ENCODE measurements at regions not wholly inside any gene's neighbourhood (a gene's known extent, or its start where the extent isn't known, plus 50 kb on each side); places are given as distances from the start of the nearest gene placed in this dataset.
"Not testable (repeated sequence)": the region's sequence is repeated elsewhere in the genome, so short reads cannot be mapped to it uniquely, and the experiment has no call there.

DNA sequence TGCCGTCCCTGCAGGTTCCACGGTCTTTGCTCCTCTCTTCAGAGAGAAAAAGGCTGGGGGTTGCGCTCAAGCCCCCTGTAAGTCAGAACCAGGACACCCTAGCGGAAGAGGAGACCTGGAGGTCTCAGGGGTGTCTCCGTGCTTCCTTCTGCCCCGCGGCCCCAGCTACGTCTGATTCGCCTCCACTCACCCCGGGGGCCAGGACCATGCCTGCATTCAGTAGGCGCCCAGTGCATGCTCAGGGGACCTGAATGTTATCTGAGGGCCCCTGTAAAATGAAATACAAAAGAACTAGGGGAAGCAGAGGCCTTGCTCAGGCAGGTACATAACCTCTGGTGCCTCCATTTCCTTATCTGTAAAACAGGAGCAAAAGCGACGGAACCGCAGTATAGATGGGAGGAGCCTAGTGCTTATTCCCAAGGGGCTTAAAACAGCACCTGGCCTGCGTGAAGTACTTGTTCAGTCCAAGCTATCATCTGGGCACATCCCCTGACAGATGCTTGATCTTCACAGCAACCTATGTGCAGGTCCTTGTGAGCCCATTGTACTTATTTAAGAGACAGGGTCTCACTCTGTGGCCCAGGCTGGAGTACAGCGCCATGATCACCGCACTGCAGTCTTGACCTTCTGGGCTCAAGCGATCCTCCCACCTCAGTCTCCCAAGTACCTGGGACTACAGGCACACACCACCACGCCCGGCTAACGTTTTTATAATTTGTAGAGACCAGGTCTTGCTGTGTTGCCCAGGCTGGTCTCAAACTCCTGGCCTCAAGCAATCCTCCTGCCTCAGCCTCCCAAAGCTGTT lies 110.3 kb upstream of the NCOR2 start:
- Histone ChIP-seq H3K4me3 (ENCODE audit: low read depth in 1 of 2, low read length in 2 of 2) (no peak overlapping the region), H3K27ac (ENCODE audit: low read length) (no peak overlapping the region), H3K9me3 (ENCODE audit: control insufficient read depth in 1 of 2, low read length in 2 of 2) (no peaks in the 10 kb centered on the region), H3K36me3 (ENCODE audit: control insufficient read depth in 1 of 2, insufficient read depth in 2 of 2, low read length in 2 of 2) (no peaks in the 10 kb centered on the region), H3K27me3 (ENCODE audit: low read depth, low read length) (no peaks in the 10 kb centered on the region), H3K4me1 (ENCODE audit: control insufficient read depth in 1 of 2, insufficient read depth in 2 of 2, low read length in 2 of 2) (peaks cover 17 to 41% of the 10 kb centered on the region in 2 donors)

GRCh38 chr12:124676714-124677462 lies 109.5 kb upstream of the NCOR2 start:
- peak overlapping the region; percentile 63 for H3K27ac ChIP-seq (ENCODE audit: low read length)
- no peaks in the 10 kb centered on the region for H3K27me3 ChIP-seq (ENCODE audit: low read depth, low read length)
- H3K9me3 ChIP-seq (ENCODE audit: control insufficient read depth in 1 of 2, low read length in 2 of 2) = no peaks in the 10 kb centered on the region
- peaks cover 12 to 32% of the 10 kb centered on the region in 2 donors for H3K4me1 ChIP-seq (ENCODE audit: control insufficient read depth in 1 of 2, insufficient read depth in 2 of 2, low read length in 2 of 2)
- no peak overlapping the region for H3K4me3 ChIP-seq (ENCODE audit: low read depth in 1 of 2, low read length in 2 of 2)
- H3K36me3 ChIP-seq (ENCODE audit: control insufficient read depth in 1 of 2, insufficient read depth in 2 of 2, low read length in 2 of 2) = no peaks in the 10 kb centered on the region

DNA sequence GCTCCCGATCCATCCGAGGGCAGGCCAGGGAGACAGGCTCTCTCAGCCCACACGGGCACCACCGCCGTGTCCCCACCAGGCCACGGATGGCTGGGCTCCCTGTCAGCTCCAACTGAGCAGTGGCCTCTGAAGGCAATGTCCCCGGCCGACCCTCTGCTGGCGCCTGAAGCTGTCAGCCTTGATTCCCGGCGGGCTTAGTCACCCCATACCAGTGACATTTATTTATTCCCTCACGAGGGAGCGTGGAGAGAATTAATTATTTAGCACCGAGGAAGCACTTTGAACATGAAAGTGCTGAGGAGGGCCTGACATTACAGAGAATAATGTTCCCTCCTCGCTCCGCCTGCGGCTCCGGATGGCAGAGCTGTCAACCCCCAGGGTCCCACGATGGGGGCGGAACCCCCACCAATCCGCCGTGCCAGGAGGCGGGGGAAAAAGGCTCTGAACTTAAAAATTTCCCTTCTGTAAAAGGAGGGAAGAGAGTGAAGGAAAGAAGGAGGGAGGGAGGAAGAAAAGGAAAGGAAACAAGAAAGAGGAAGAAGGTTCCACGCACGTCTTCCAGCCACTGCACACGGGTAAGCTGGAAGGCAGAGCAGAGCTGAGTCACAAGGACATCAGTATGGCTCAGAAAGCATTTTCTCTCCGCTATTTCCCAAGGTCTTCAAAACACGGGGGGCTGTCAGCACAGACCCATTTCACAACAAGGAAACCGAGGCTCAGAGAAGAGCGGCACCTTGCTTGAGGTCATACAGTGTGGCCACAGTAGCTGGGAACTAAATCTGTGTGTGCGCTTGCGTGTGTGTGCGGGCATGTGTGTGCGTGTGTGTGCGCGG lies 108.7 kb upstream of the NCOR2 start:
- Histone ChIP-seq H3K9me3 (ENCODE audit: control insufficient read depth in 1 of 2, low read length in 2 of 2) (no peaks in the 10 kb centered on the region), H3K4me3 (ENCODE audit: low read depth in 1 of 2, low read length in 2 of 2) (peak overlapping the region; percentile 26 to 42), H3K27ac (ENCODE audit: low read length) (peak overlapping the region; percentile 63), H3K4me1 (ENCODE audit: control insufficient read depth in 1 of 2, insufficient read depth in 2 of 2, low read length in 2 of 2) (peaks cover 8 to 27% of the 10 kb centered on the region in 2 donors), H3K27me3 (ENCODE audit: low read depth, low read length) (no peaks in the 10 kb centered on the region), H3K36me3 (ENCODE audit: control insufficient read depth in 1 of 2, insufficient read depth in 2 of 2, low read length in 2 of 2) (no peaks in the 10 kb centered on the region)

GRCh38 chr12:124674937-124675336 lies 107.5 kb upstream of the NCOR2 start:
- no peaks in the 10 kb centered on the region for H3K9me3 ChIP-seq (ENCODE audit: control insufficient read depth in 1 of 2, low read length in 2 of 2)
- H3K36me3 ChIP-seq (ENCODE audit: control insufficient read depth in 1 of 2, insufficient read depth in 2 of 2, low read length in 2 of 2) = no peaks in the 10 kb centered on the region
- peaks cover 8 to 20% of the 10 kb centered on the region in 2 donors for H3K4me1 ChIP-seq (ENCODE audit: control insufficient read depth in 1 of 2, insufficient read depth in 2 of 2, low read length in 2 of 2)
- no peaks in the 10 kb centered on the region for H3K27me3 ChIP-seq (ENCODE audit: low read depth, low read length)
- no peak overlapping the region for H3K27ac ChIP-seq (ENCODE audit: low read length)
- no peak overlapping the region for H3K4me3 ChIP-seq (ENCODE audit: low read depth in 1 of 2, low read length in 2 of 2)

GRCh38 chr12:124673801-124674617 lies 106.6 kb upstream of the NCOR2 start:
- Histone ChIP-seq H3K9me3 (ENCODE audit: control insufficient read depth in 1 of 2, low read length in 2 of 2) (no peaks in the 10 kb centered on the region), H3K27ac (ENCODE audit: low read length) (no peak overlapping the region), H3K36me3 (ENCODE audit: control insufficient read depth in 1 of 2, insufficient read depth in 2 of 2, low read length in 2 of 2) (no peaks in the 10 kb centered on the region), H3K4me1 (ENCODE audit: control insufficient read depth in 1 of 2, insufficient read depth in 2 of 2, low read length in 2 of 2) (peaks cover 6 to 10% of the 10 kb centered on the region in 2 donors), H3K4me3 (ENCODE audit: low read depth in 1 of 2, low read length in 2 of 2) (no peak overlapping the region), H3K27me3 (ENCODE audit: low read depth, low read length) (no peaks in the 10 kb centered on the region)

GRCh38 chr12:124669271-124669721 lies 101.9 kb upstream of the NCOR2 start:
- H3K9me3 ChIP-seq (ENCODE audit: control insufficient read depth in 1 of 2, low read length in 2 of 2); H3K27ac ChIP-seq (ENCODE audit: low read length); H3K4me3 ChIP-seq (ENCODE audit: low read depth in 1 of 2, low read length in 2 of 2); H3K27me3 ChIP-seq (ENCODE audit: low read depth, low read length); H3K4me1 ChIP-seq (ENCODE audit: control insufficient read depth in 1 of 2, insufficient read depth in 2 of 2, low read length in 2 of 2); H3K36me3 ChIP-seq (ENCODE audit: control insufficient read depth in 1 of 2, insufficient read depth in 2 of 2, low read length in 2 of 2): not testable (repeated sequence)

DNA sequence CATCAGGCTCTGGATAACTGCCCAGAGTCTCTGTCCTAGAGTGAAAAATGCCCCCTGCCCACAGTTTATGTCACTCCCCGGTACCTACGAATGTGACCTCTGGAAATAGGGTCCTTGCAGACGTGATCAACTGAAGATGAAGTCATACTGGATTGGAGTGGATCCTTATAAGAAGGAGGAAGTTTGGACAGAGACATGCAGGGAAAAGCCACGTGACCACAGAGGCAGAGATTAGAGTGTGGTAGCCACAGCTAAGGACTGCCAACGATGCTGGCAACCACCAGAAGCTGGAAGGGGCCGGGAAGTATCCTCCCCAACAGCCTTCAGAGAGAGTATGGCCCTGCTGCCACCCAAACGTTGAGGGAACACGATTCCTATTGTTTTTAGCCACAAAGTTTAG lies 101.2 kb upstream of the NCOR2 start:
- H3K27ac ChIP-seq (ENCODE audit: low read length) = no peak overlapping the region
- H3K4me1 ChIP-seq (ENCODE audit: control insufficient read depth in 1 of 2, insufficient read depth in 2 of 2, low read length in 2 of 2) = no peaks in the 10 kb centered on the region
- no peaks in the 10 kb centered on the region for H3K27me3 ChIP-seq (ENCODE audit: low read depth, low read length)
- no peak overlapping the region for H3K4me3 ChIP-seq (ENCODE audit: low read depth in 1 of 2, low read length in 2 of 2)
- H3K9me3 ChIP-seq (ENCODE audit: control insufficient read depth in 1 of 2, low read length in 2 of 2) = peaks cover 0 to 9% of the 10 kb centered on the region in 2 donors
- no peaks in the 10 kb centered on the region for H3K36me3 ChIP-seq (ENCODE audit: control insufficient read depth in 1 of 2, insufficient read depth in 2 of 2, low read length in 2 of 2)

DNA sequence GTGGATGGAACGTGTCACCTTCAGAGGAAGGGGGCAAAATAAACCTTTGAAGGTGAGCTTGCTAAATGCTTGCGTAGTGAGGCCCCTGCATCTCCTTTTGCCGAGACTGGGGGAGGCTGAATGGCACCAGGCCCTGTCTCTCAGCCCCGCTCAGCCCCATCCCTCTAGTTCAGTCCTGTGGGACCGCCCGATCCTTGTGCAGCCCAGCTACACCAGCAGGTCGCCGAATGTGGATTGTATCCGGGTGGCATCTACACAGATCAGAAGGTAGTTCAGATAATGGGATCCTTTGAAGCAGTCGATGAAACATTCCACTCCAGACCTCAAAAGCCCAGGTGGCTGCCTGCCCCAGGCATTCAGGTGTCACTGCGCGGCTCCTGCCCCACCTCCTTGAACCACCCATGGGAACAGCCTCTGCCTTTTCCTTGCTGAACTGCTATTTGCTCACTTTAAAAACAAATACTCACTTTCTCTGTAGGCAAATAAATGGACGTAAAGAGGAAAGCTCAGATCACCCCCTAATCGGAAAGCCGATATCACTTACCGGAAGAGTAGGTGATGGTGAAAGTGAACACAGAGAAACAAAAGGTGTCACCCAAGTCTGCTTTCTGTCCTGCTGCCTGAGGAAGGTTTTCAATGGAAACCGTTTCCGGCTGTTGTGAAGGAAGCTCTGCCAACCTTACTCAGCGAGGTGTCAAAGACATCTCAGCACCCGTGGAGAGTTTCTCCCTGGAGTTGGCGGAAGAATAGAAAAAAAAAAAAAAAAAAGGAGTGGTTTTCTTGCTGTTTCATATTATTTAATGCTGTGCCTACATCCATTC lies 100.3 kb upstream of the NCOR2 start:
- H3K36me3 ChIP-seq (ENCODE audit: control insufficient read depth in 1 of 2, insufficient read depth in 2 of 2, low read length in 2 of 2) = no peaks in the 10 kb centered on the region
- H3K4me1 ChIP-seq (ENCODE audit: control insufficient read depth in 1 of 2, insufficient read depth in 2 of 2, low read length in 2 of 2) = no peaks in the 10 kb centered on the region
- H3K27me3 ChIP-seq (ENCODE audit: low read depth, low read length) = no peaks in the 10 kb centered on the region
- H3K27ac ChIP-seq (ENCODE audit: low read length) = no peak overlapping the region
- H3K4me3 ChIP-seq (ENCODE audit: low read depth in 1 of 2, low read length in 2 of 2) = no peak overlapping the region
- peaks cover 0 to 9% of the 10 kb centered on the region in 2 donors for H3K9me3 ChIP-seq (ENCODE audit: control insufficient read depth in 1 of 2, low read length in 2 of 2)

- Histone ChIP-seq H3K27ac (ENCODE audit: low read length) (no peak overlapping the region), H3K9me3 (ENCODE audit: control insufficient read depth in 1 of 2, low read length in 2 of 2) (peaks cover 0 to 9% of the 10 kb centered on the region in 2 donors), H3K27me3 (ENCODE audit: low read depth, low read length) (no peaks in the 10 kb centered on the region), H3K4me1 (ENCODE audit: control insufficient read depth in 1 of 2, insufficient read depth in 2 of 2, low read length in 2 of 2) (no peaks in the 10 kb centered on the region), H3K4me3 (ENCODE audit: low read depth in 1 of 2, low read length in 2 of 2) (no peak overlapping the region), H3K36me3 (ENCODE audit: control insufficient read depth in 1 of 2, insufficient read depth in 2 of 2, low read length in 2 of 2) (no peaks in the 10 kb centered on the region)
These were observed 99.4 kb upstream of the NCOR2 start for GRCh38 chr12:124666722-124667259.

GRCh38 chr12:124665511-124665910 lies 98.1 kb upstream of the NCOR2 start:
- Histone ChIP-seq H3K4me1 (ENCODE audit: control insufficient read depth in 1 of 2, insufficient read depth in 2 of 2, low read length in 2 of 2) (no peaks in the 10 kb centered on the region), H3K9me3 (ENCODE audit: control insufficient read depth in 1 of 2, low read length in 2 of 2) (peaks cover 0 to 9% of the 10 kb centered on the region in 2 donors), H3K36me3 (ENCODE audit: control insufficient read depth in 1 of 2, insufficient read depth in 2 of 2, low read length in 2 of 2) (no peaks in the 10 kb centered on the region), H3K27ac (ENCODE audit: low read length) (no peak overlapping the region), H3K27me3 (ENCODE audit: low read depth, low read length) (no peaks in the 10 kb centered on the region), H3K4me3 (ENCODE audit: low read depth in 1 of 2, low read length in 2 of 2) (no peak overlapping the region)
